ENCODE measurements at regions not wholly inside any gene's neighbourhood (a gene's known extent, or its start where the extent isn't known, plus 50 kb on each side); places are given as distances from the start of the nearest gene placed in this dataset.
"Not testable (repeated sequence)": the region's sequence is repeated elsewhere in the genome, so short reads cannot be mapped to it uniquely, and the experiment has no call there.

GRCh38 chrX:136935533-136936182 is 55.1 kb upstream of the RBMX start:
- TF ChIP-seq POLR2A, CTCF (IDR thresholded peaks at IDR 0.05): not testable (repeated sequence)
